Thyroid gland (tissue), 4 donors: ENCODE measurements at regions not wholly inside any gene's neighbourhood (a gene's known extent, or its start where the extent isn't known, plus 50 kb on each side); places are given as distances from the start of the nearest gene placed in this dataset.

Source experiments
- CTCF ChIP-seq, 6 experiments: fragments of 200-600 bp in 3 of 6; fragments of 450-650 bp in 3 of 6; sonication (generic) in 3 of 6; IDR thresholded peaks; one replicate each; pipeline ENCODE4 v1.5.1; 2016 to 2019; ENCODE audit warnings: antibody characterized with exemption in 6 of 6, mild to moderate bottlenecking in 2 of 6, inconsistent platforms in 1 of 6, moderate library complexity in 1 of 6
- POLR2A ChIP-seq, 2 donors: fragments of 450-650 bp; IDR thresholded peaks; one replicate each; pipeline ENCODE4 v1.6.1; 2017; ENCODE audit warnings: antibody characterized with exemption in 2 of 2, mild to moderate bottlenecking in 2 of 2, moderate library complexity in 1 of 2

GRCh38 chr12:124688356-124688992 lies 121.1 kb upstream of the NCOR2 start:
- TF ChIP-seq CTCF (IDR thresholded peaks at IDR 0.05), result no peak
- no peak for TF ChIP-seq POLR2A (IDR thresholded peaks at IDR 0.05)
